ENCODE measurements at regions not wholly inside any gene's neighbourhood (a gene's known extent, or its start where the extent isn't known, plus 50 kb on each side); places are given as distances from the start of the nearest gene placed in this dataset.
"Not testable (repeated sequence)": the region's sequence is repeated elsewhere in the genome, so short reads cannot be mapped to it uniquely, and the experiment has no call there.

GRCh38 chr4:99763635-99764101 lies 53.0 kb upstream of the DAPP1 start:
- DNase-seq: no peak

- DNase-seq: no peak
Measured at GRCh38 chr4:99762728-99763127, 53.9 kb upstream of the DAPP1 start.

- DNase-seq: no peak
Measured at GRCh38 chr4:99759988-99760387, 56.6 kb upstream of the DAPP1 start.

GRCh38 chr4:99759346-99759984 lies 57.2 kb upstream of the DAPP1 start:
- no peak for DNase-seq

GRCh38 chr4:99755223-99755944 lies 61.2 kb upstream of the DAPP1 start:
- DNase-seq: no peak

- DNase-seq: no peak
Measured at GRCh38 chr4:99754756-99755155, 61.9 kb upstream of the DAPP1 start.

GRCh38 chr4:99753931-99754330 lies 62.7 kb upstream of the DAPP1 start:
- no peak for DNase-seq

GRCh38 chr4:99749445-99750391 lies 66.9 kb upstream of the DAPP1 start:
- DNase-seq: no peak

- DNase-seq: no peak
Measured at GRCh38 chr4:99746443-99746842, 70.2 kb upstream of the DAPP1 start.

- DNase-seq: no peak
Measured at GRCh38 chr4:99736846-99737245, 79.2 kb upstream of the C4orf54 start.

GRCh38 chr4:99735822-99736221 lies 78.2 kb upstream of the C4orf54 start:
- no peak for DNase-seq

- DNase-seq: peak; percentile 30
Measured at GRCh38 chr4:99734583-99735322, 77.1 kb upstream of the C4orf54 start.

- DNase-seq: not testable (repeated sequence)
Measured at GRCh38 chr4:99733455-99733854, 75.8 kb upstream of the C4orf54 start.

- DNase-seq: no peak
Measured at GRCh38 chr4:99729186-99729585, 71.6 kb upstream of the C4orf54 start.

- DNase-seq: peak; percentile 68
Measured at GRCh38 chr4:99724067-99724466, 66.4 kb upstream of the C4orf54 start.

- peak; percentile 88 for DNase-seq
Measured at GRCh38 chr4:99723612-99724011, 66.0 kb upstream of the C4orf54 start.

GRCh38 chr4:99722725-99723124 lies 65.1 kb upstream of the C4orf54 start:
- DNase-seq: no peak

GRCh38 chr4:99722006-99722405 lies 64.4 kb upstream of the C4orf54 start:
- DNase-seq: peak; percentile 19

GRCh38 chr4:99720206-99720605 lies 62.6 kb upstream of the C4orf54 start:
- peak; percentile 23 for DNase-seq

GRCh38 chr4:99716996-99717395 lies 59.4 kb upstream of the C4orf54 start:
- no peak for DNase-seq

- no peak for DNase-seq
Measured at GRCh38 chr4:99715286-99715685, 57.7 kb upstream of the C4orf54 start.

GRCh38 chr4:99714179-99714578 lies 56.6 kb upstream of the C4orf54 start:
- DNase-seq: no peak

- no peak for DNase-seq
Measured at GRCh38 chr4:99712530-99712929, 54.9 kb upstream of the C4orf54 start.
